ENCODE measurements at regions not wholly inside any gene's neighbourhood (a gene's known extent, or its start where the extent isn't known, plus 50 kb on each side); places are given as distances from the start of the nearest gene placed in this dataset.

DNA sequence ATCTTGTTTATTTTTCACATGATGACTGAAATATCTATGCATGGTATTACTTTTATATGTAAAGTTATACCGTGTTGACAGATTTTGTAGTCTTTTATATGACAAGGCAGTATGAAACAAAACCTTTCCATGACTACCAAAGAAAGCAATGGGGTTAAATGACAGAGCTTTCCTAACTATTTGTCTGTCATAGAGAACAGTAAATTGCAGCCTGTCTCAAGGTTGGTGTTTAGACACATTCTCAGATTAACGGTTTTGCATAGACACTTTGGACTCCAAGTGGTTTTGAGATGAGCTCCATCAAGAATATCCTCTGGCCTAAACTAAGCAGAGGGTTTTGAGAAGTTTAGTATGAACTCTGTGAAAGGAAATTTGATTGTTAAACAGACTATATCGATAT, 180.7 kb upstream of the TENM3 start:
- H3K36me3 ChIP-seq (ENCODE audit: control insufficient read depth, insufficient read depth, low read length): no peaks in the 10 kb centered on the region
- no peak overlapping the region for H3K4me3 ChIP-seq (ENCODE audit: low read depth, low read length)
- CTCF ChIA-PET: no interaction called here
- H3K9me3 Mint-ChIP-seq (ENCODE audit: unreplicated experiment): no peaks in the 10 kb centered on the region
- H3K27me3 ChIP-seq (replicated peaks; ENCODE audit: control insufficient read depth, insufficient read depth, low read length): no peaks in the 10 kb centered on the region
- H3K4me3 Mint-ChIP-seq (ENCODE audit: unreplicated experiment): no peak overlapping the region
- no peaks in the 10 kb centered on the region for H3K4me1 Mint-ChIP-seq (ENCODE audit: low read depth, unreplicated experiment)
- no peaks in the 10 kb centered on the region for H3K4me1 ChIP-seq
- no peaks in the 10 kb centered on the region for H3K9me3 ChIP-seq
- TF ChIP-seq, protein P1, sequence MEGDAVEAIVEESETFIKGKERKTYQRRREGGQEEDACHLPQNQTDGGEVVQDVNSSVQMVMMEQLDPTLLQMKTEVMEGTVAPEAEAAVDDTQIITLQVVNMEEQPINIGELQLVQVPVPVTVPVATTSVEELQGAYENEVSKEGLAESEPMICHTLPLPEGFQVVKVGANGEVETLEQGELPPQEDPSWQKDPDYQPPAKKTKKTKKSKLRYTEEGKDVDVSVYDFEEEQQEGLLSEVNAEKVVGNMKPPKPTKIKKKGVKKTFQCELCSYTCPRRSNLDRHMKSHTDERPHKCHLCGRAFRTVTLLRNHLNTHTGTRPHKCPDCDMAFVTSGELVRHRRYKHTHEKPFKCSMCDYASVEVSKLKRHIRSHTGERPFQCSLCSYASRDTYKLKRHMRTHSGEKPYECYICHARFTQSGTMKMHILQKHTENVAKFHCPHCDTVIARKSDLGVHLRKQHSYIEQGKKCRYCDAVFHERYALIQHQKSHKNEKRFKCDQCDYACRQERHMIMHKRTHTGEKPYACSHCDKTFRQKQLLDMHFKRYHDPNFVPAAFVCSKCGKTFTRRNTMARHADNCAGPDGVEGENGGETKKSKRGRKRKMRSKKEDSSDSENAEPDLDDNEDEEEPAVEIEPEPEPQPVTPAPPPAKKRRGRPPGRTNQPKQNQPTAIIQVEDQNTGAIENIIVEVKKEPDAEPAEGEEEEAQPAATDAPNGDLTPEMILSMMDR (IDR thresholded peaks at IDR 0.05; ENCODE audit: insufficient read depth in 1 of 2, low read depth in 1 of 2, low read length in 1 of 2, severe bottlenecking in 1 of 2, unreplicated experiment in 1 of 2): no peak
- H3K36me3 Mint-ChIP-seq (ENCODE audit: insufficient read depth, unreplicated experiment): no peaks in the 10 kb centered on the region
- H3K27me3 Mint-ChIP-seq (ENCODE audit: insufficient read depth, unreplicated experiment): no peaks in the 10 kb centered on the region
- POLR2A ChIA-PET: no interaction called here
- H3K27ac Mint-ChIP-seq (ENCODE audit: unreplicated experiment): no peak overlapping the region
- BruUV-seq (replicated peaks): no TSS peak
- no peak for DNase-seq
- intact Hi-C loops (cut with micrococcal nuclease; ENCODE audit: unreplicated experiment): no loop called here

DNA sequence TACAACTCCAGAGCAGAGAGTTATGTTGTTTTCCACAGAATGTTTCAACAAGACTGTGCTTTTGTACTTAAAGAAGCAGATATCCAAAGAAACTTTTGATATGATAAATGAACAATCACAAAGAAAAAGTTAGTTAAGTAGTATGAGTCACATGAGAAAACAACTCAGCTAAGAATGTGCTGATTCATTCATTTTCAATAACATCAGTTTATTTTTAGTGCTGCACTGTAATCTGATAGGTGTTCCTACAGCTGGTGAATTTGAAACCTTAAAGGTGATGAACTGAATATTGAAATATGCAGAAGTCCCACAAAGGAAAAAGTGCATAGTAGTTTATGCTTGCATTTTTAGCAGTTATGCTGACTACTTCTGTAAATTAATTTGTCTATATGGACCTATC, 180.3 kb upstream of the TENM3 start:
- H3K27ac Mint-ChIP-seq (ENCODE audit: unreplicated experiment): no peak overlapping the region
- no peaks in the 10 kb centered on the region for H3K36me3 ChIP-seq (ENCODE audit: control insufficient read depth, insufficient read depth, low read length)
- TF ChIP-seq, protein P1 (IDR thresholded peaks at IDR 0.05; ENCODE audit: insufficient read depth in 1 of 2, low read depth in 1 of 2, low read length in 1 of 2, severe bottlenecking in 1 of 2, unreplicated experiment in 1 of 2): no peak
- no TSS peak for BruUV-seq (replicated peaks)
- ChIA-PET POLR2A (no interaction called here), CTCF (no interaction called here)
- no peaks in the 10 kb centered on the region for H3K4me1 ChIP-seq
- no peaks in the 10 kb centered on the region for H3K27me3 Mint-ChIP-seq (ENCODE audit: insufficient read depth, unreplicated experiment)
- no peaks in the 10 kb centered on the region for H3K9me3 ChIP-seq
- H3K36me3 Mint-ChIP-seq (ENCODE audit: insufficient read depth, unreplicated experiment): no peaks in the 10 kb centered on the region
- no peaks in the 10 kb centered on the region for H3K4me1 Mint-ChIP-seq (ENCODE audit: low read depth, unreplicated experiment)
- H3K9me3 Mint-ChIP-seq (ENCODE audit: unreplicated experiment): no peaks in the 10 kb centered on the region
- H3K27me3 ChIP-seq (replicated peaks; ENCODE audit: control insufficient read depth, insufficient read depth, low read length): no peaks in the 10 kb centered on the region
- DNase-seq: no peak
- no peak overlapping the region for H3K4me3 ChIP-seq (ENCODE audit: low read depth, low read length)
- intact Hi-C loops (cut with micrococcal nuclease; ENCODE audit: unreplicated experiment): no loop called here
- no peak overlapping the region for H3K4me3 Mint-ChIP-seq (ENCODE audit: unreplicated experiment)

DNA sequence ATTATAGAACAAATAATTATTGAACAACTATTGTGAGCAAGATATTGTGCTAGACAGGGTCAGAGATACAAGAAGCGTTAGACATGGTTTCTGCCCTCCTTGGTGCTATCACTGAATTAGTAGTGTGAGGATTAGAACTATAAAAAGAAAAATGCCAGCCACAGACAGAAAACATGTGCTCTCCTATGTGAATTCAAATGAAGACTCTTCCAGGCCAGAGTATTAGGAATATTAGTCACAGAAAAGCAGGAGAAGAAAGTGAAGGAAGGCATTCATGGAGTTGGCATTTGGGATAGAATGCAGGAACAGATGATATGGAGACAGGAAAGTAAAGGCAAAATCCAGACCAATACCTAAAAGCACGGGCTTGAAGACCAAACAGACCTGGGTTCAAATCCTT, 179.6 kb upstream of the TENM3 start:
- Histone ChIP-seq H3K27me3 (replicated peaks; ENCODE audit: control insufficient read depth, insufficient read depth, low read length) (no peaks in the 10 kb centered on the region), H3K9me3 (no peaks in the 10 kb centered on the region), H3K4me1 (no peaks in the 10 kb centered on the region), H3K4me3 (ENCODE audit: low read depth, low read length) (no peak overlapping the region), H3K36me3 (ENCODE audit: control insufficient read depth, insufficient read depth, low read length) (no peaks in the 10 kb centered on the region)
- intact Hi-C loops (cut with micrococcal nuclease; ENCODE audit: unreplicated experiment): no loop called here
- BruUV-seq (replicated peaks): no TSS peak
- no peak for DNase-seq
- no peaks in the 10 kb centered on the region for H3K9me3 Mint-ChIP-seq (ENCODE audit: unreplicated experiment)
- H3K4me1 Mint-ChIP-seq (ENCODE audit: low read depth, unreplicated experiment): no peaks in the 10 kb centered on the region
- no peak overlapping the region for H3K4me3 Mint-ChIP-seq (ENCODE audit: unreplicated experiment)
- POLR2A ChIA-PET: no interaction called here
- TF ChIP-seq, protein P1 (IDR thresholded peaks at IDR 0.05; ENCODE audit: insufficient read depth in 1 of 2, low read depth in 1 of 2, low read length in 1 of 2, severe bottlenecking in 1 of 2, unreplicated experiment in 1 of 2): no peak
- H3K27me3 Mint-ChIP-seq (ENCODE audit: insufficient read depth, unreplicated experiment): no peaks in the 10 kb centered on the region
- no peaks in the 10 kb centered on the region for H3K36me3 Mint-ChIP-seq (ENCODE audit: insufficient read depth, unreplicated experiment)
- H3K27ac Mint-ChIP-seq (ENCODE audit: unreplicated experiment): no peak overlapping the region
- CTCF ChIA-PET: no interaction called here

Data from Caco-2 (cell line).